Astrocyte of the hippocampus (primary cell): ENCODE measurements at regions not wholly inside any gene's neighbourhood (a gene's known extent, or its start where the extent isn't known, plus 50 kb on each side); places are given as distances from the start of the nearest gene placed in this dataset.
A peak's percentile ranks its signal among the peaks of the same experiment; 100 is the strongest.

Experiments used
- DNase-seq: peaks from one replicate; pipeline ENCODE4 v3.0.0; 2011; ENCODE audit warnings: low read depth, low spot score

DNA sequence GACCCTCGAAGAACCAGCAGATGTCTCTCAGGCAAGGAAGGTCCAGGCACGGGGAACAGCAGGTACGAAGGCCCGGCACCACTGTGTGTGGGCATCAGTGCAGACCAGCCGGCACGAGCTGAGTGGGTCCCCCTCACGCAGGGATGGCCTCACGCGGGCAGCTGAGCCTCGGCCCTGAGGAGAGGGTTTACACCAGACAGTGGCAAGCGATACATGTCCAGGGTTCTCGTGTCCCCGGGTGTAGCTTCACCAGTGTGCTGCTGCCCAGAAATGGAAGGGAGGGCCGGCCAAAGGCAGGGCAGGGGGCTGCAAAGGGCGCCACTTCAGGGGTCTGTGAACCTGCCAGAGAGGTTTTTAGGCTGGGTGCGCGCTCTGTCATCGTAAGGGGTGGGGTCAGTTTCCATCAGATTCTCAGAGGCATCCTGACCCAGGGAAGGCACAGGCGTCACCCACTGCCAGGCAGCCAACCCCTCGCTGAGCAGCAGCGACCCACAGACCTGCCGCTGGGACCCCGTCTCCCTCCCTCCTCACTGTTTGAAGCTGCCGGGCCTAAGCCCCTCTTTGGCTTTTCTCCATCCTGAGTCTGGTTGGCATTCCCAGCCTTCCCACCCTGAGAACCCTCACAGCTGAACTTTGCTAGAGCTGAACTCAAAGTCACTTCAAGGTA lies 107.0 kb downstream of the CPZ start:
- no peak for DNase-seq

DNA sequence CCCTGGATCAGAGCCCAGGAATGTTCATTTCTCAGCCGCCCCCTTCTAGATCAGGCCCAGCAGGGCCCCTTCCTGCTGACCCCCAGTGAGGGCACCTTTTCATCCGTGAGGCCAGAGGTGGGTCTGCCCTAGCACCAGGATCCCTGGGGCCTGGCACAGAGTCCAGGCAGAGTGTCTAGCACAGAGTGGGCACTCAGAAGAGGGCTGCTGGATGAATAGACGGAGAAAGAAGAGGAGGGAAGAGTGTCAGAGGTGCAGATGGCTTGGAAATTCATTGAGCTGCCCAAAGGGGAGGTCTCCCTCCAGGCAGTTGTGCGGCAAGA lies 106.5 kb downstream of the CPZ start:
- DNase-seq, result no peak

DNA sequence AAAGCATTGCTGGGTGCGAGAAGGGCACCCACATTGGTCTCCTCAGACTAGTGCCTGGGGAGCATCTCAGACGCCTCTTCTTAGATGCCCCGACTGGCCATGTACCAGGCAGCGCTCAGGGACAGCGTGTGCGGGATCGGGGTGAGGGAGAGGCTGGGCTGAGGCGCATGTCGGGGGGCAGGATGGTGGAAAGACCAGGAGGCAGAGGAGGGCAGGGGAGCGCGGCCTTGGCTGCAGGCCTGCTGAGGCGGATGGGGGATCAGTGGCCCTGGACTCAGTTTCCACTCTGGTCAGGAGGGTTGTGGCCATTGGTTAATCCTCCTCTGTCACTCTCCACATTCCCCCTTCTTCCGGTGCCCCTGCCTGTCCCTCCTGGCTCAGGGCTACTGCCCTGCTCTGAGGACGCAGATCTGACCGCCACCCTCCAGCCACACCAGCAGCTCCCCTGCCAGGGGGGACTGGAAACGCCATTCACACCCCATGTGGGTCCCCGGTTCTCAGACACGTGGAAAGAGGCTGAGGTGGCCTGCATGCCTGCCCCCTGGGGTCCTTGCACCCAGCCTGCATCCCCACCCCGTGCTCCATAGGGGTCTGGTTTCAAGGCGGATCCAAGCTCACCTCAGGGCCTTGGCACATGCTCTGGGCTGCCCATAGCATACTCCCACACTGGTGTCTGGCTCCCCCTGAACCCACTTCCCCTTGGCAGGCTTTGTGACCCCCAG lies 105.9 kb downstream of the CPZ start:
- DNase-seq, result no peak

DNA sequence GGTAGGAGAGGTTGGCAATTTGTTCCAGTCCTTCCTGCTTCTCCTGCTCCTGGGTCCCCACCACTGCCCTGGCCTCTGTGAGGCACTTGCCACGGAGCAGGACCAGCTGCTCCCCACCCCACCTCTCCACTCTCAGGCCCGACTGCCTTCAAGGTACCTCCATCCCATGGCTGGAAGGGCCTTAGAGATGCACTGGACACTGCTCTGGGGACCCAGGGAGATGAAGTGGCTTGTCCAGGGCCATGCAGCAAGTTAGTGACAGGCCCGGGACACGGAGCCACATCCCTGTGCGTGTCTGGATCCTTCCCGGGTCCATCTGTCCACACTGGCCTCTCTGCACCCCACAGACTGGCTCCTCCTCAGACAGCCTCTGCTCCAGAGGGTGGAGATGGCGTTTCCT lies 105.3 kb downstream of the CPZ start:
- no peak for DNase-seq

DNA sequence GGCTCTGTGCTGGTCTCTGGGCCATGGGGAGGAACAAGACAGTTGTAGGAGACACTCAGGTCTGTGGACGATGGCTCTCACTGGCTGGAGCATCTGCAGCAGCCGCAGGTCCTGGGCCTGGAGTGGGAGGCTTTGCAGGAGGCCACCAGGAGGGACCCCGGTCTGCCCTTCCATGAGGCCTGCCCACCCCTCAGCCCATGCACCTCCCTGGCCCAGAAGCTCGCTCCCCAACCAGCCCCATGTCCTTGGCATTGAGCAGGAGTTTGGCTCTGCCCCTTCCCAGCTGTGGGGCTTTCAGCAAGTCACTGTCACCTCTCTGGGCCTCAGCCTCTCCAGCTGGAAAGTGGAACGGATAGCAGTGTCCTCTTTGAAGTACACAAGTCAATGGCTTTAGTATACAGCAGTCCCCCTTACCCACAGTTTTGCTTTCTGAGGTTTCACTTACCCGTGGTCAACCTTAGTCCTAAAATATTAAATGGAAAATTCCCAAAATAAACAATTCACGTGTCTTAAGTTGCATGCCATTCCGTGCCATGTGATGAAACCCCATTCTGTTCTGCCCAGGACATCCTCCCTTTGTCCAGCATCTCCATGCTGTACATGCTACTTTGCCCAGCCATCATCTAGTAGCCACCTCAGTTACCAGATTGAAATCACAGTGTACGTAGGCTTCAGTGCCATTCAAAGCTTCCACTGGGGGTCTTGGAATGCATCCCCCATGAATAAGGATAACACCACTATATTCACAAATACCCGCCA lies 104.0 kb downstream of the CPZ start:
- DNase-seq, result no peak

DNA sequence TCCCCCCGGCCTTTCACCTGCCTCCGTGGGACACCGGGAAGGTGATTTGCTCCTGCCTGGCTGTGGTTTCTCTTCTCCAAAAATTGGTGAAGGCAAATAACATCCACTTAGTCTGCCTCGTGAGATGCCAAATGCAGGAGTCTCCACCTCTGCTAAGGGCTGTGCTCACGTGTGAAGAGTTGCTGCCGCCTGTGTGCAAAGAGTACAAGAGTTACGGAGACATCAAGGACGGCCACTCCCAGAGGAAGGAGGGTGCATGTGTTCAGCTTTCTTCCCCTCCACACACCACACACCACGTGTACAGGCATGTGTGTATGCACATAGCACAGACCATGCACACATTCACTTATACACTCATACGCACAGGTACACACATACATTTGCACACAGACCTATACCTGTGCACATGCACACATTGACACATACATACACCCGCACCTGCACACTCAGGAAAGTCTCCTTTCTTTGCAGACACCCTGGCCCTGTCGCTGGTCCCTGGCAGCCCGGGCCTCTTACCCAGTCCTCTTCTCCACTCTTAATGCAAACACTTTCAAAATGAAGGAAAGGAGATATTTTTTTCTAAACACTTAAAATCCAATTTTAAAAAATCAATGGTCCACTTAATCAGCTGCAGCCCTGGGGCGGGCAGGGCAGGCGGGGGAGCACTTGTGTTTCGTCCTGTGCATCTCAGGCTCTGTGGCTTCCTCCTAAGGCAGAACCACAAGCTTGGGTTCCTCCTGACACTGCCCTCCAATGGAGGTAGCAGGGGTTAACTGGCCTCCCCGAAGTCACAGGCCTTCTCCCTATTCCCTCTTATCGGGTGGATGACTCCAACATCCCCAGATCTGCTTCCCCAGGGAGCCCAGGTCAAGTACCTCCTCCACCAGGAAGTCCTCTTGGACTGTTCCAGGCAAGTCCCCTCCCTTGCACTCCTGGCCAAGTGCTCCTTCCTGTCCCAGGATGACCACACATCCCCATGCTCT lies 103.0 kb downstream of the CPZ start:
- no peak for DNase-seq

DNA sequence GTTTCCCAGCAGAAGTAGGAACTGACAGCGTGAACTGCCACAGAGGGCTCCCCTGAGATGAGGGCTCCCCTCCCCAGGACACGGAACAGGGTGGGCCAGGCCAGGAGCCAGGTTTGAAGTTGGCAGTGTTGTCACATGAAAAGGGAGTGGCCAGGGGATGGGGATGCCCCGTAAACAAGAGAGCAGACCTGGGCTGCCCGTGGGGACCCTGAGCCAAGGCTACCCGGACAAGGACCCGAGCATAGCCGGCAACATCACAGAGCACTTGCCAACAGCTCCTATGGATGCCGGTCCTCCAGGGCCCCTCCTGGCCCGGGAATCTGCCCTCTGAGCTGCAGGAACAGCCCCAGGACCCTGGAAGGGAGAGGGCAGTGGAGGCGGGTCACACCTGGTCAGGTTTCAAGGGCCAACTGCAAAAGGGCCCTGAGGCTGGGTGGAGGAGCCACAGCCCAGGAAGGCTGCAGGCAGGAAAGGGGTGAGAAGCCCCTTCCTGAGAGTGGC lies 102.1 kb downstream of the CPZ start:
- no peak for DNase-seq

DNA sequence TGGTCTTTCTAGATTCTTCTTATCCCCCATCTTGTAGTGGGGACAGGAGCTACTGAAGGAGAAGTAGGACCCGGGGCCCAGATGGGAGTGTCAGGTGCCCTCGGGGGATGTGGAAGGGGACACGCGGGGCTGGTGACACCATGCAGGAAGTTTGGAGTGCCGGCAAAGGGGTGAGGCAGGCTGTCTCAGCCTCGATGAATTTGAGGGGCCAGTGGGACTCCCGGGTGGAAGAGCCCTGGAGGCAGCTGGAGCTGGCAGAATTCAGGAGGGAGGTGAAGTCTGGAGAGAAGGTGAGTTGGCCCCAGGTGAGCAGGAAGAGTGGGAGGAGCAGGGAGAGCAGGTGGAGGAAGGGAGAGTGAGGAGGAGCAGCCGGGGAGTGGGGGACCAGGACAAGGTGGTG lies 101.7 kb downstream of the CPZ start:
- no peak for DNase-seq

DNA sequence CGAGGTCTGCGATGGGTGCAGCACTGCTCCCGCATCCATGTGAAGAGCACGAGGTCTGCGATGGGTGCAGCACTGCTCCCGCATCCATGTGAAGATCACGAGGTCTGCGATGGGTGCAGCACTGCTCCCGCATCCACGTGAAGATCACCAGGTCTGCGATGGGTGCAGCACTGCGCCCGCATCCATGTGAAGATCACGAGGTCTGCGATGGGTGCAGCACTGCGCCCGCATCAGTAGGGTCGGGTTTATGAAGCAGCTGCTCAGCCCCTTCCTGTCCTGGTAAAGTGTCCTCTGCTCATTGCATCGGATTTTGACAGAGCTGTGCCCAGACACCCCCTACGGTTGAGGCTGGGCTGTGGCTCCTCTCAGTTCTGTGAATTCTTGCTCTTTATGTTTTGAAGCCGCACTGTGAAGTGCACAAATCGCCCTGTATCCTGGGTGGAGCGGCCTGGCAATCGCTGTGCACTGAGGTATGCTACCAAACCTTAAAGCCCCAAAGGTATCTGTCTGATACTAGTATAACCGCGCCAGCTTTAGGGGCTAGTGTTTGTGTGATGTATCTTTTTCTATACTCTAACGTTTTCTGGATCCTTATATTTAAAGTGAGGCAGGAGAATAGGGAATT lies 98.7 kb downstream of the CPZ start:
- no peak for DNase-seq

DNA sequence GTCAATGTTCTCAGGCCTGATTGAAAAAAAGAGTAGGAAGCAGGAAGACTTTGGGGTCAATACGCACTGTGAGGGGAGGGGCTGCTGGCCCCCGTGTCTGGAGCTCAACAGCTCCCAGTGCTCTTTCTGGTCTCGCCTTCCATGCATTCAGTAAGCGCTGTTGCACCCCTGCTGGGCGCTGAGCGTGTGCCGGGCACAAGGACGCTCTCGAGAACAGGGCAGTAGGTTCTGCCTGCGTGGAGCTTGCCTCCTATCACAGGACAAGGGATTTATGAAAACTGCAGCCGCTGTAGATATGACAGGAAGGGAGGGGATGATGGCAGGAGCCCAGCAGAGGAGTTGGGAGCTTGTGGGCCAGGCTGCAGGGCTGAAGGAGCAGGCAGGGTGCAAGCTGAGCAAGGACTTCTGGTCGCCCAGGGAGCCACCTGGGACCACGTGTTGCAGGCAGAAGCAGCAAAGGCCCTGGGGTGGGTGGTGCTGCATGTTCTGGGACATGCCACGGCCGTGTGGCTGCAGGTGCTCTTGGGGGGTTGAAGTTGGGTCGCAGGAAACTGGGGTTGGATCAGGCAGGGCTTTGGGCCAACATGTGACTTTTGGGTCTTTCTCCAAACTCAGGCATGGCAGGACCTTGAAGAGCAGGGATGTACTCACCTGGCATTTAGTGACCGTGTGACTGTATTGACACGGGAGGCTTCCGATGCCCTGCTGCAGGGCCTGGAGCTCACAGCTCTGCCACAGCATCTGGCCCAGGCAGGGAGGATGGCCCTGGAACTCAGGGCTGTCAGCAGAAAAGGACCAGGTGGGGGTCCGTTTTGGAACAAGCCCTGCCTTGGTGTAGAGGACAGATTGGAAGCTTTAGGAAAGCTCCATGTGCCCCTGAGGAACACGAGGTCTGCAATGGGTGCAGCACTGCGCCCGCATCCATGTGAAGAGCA lies 97.9 kb downstream of the CPZ start:
- DNase-seq, result no peak

DNA sequence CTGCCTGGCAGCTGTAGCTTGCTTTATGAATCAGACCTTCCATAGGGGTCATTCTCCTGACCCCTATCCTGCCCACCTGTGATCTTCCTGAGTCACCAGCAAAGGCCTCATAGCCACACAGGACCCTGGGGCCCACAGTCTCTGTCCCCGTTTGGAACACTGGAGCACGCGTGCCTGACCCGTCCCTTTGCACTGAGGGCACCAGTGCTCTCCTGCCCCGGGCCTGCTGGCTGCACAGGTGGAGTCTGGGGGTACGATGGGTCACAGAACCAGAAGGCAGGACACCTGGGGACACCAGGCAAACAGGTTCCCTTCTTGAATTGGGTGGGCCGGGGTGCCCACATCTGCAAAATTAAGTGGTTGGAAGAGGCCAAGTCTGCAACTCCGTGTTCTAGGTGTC lies 97.2 kb downstream of the CPZ start:
- no peak for DNase-seq

DNA sequence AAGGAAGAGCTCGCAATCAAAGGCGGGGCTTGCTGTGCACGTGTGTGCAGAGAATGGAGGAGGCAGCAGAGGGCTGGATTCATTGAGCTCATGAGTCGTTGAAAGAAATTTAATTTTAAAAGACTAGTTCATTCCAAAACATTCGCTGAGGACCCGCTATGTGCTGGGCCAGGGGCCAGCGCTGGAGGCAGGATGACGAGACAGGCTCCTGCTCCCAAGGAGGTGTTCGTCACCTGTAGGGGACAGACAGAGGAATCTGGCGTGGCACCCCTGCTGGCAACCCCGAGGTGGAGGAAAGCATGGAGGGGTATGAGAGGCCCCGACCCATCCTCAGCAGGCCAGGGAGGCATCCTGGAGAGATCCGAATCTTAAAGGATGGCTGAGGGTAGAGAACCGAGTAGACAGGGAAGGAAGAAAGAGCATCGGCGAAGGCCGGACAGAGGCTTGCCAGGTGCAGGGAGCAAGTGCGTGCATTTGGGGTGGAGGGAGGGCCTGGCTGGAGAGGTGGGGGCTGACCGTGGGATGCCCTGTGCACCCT lies 96.4 kb downstream of the CPZ start:
- DNase-seq, result no peak

DNA sequence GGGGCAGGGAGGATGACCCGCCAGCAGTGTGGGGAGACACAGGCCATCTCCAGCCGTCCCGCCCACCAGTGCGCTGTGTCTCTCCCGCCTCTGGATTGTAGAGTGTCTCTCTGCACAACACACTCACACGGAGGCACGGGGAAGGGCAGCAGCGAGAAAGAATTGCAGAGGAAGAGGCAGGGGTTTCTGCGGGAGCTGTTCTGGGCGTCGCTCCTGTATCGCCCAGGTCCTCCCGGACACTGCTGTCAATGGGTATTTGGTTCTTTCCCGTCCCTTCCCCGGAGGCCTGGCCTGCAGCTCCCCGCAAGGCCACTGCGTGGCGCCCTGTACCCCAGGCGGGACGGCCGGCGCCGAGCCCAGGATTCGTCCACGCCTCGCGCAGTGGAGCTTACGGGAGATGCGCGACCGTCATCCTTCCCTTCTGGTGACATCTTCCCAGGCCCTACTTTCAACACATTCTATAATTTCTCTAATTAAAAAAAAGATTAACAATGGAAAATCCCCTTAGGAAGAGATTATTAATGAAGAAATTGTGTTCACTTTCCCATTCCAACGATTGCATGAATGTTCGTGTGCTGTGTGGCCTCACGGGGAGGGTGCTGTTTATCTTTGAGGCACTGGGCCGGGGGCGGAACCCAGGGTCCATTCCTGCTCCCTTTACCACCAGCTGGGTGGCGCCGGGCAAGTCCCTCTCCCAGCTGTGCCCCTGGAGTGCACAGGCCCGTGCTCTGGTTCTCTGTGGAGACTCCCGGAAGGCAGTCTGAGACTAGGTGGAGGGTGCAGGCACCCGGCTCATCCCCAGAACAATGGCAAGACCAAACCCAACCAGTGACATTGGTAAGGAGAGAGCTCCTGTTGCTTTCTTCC lies 95.7 kb downstream of the CPZ start:
- peak; percentile 26 for DNase-seq

DNA sequence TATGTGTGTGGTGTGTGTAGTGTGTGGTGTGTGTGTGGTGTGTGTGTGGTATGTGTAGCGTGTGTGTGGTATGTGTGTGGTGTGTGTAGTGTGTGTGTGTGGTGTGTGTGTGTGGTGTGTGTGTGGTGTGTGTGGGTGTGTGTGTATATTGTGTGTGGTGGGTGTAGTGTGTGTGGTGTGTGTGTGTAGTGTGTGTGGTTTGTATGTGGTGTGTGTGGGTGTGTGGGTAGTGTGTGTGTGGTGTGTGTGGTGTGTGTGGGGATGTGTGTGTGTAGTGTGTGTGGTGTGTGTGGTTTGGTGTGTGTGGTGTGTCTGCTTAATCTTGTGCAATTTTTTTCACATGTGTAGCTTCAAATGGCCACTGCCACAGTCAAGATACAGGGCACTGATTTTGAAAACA lies 94.5 kb downstream of the CPZ start:
- no peak for DNase-seq

DNA sequence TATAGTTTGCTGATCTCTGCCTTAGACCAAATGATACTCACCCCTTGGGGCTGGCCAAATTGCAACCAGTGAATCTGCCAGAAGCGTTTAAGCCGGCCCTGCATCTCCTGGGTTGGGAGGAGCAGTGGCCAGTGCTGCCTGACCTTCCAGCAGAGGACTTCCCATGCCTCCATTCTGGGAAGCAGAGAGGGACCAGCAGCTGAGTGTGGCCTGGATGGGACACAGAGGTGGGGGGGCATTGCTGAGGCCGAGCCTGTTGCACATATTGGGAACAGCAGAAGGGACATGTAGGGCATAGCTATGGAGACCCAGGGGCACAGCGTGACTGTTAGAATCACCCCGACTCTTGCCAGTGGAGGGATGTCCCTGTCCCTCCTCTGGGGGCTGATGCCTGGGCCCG lies 93.3 kb downstream of the CPZ start:
- DNase-seq, result no peak

DNA sequence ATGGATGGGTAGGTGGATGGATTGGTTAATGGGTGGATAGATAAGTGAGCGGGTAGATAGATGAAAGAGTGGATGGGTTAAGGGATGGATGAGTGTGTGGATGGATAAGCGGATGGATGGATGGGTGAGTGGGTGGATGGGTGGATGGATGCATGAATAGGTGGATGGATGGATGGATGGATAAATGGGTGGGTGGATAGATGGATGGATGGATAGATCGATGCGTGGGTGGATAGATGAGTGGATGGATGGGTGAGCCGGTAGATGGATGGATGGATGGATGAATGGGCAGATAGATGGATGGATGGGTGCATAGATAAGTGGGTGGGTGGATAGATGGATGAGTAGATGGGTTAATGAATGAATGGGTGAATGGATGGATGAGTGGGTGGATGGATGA lies 90.9 kb downstream of the CPZ start:
- no peak for DNase-seq

DNA sequence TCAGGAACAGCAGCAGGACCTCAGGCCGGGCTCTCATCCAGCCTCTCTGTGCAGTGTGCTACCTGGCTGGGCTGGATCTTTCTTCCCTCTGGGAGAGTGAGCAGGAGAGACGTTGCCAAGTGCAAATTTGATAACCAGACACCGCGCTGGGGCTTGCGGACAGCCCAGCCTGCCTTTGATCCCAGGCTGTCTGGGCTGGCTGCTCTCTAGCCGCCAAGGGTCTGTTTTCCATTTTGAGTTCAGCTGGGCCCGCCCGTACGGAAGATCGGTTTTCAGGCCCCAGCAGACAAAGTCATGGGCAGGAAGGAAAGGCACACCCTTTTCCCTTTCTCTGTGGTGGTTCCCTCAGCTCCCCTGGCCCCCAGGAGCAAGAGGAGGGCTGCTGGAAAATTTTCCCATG lies 90.2 kb downstream of the CPZ start:
- no peak for DNase-seq

DNA sequence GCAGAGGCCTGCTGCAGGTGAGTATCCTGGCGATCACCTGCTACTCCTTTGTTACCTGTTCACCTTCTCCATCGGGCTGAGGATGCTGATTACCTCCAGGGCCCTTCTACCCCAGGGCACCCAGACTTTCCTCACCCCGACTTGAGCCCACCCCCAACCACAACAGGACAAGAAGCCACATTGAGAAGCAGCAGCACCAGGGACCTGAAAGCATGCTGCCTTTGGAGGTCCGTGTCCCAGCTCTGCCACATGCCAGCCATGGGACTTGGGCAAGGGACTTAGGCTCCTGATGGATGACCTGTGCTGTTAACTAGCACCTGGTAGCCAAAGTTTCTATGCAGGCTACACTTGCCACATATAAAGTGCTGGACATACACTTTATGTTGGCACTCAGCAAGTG lies 89.7 kb downstream of the CPZ start:
- no peak for DNase-seq

DNA sequence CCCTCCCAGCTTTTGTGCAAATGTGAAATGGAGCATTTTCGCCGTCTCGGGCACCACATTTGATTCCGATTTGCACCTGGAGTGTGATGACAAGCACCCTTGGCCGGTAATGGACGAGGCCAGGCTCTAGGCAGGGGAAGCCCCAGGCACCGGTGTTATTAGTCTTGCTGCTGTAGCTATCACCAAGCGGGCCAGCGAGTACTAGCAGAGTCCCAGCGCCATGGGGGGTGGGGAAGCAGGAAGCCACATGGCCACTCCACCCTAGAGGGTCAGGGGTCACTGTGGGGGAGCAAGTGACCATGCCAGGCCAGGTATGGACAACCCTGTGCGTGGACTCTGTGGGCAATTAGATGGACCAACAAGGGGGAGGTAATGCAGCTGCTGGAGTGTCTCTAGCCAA lies 88.8 kb downstream of the CPZ start:
- DNase-seq, result no peak
